CD4-positive, alpha-beta memory T cell (primary cell): ENCODE measurements at regions not wholly inside any gene's neighbourhood (a gene's known extent, or its start where the extent isn't known, plus 50 kb on each side); places are given as distances from the start of the nearest gene placed in this dataset.

Experiments
- CTCF ChIA-PET: fragments of 350-600 bp; sonication (Branson Sonifier 250); formaldehyde crosslinking; loops from one replicate; lab custom pipeline; 2021; ENCODE audit warnings: inconsistent platforms; ENCODE audit not compliant: partially characterized antibody; lab: Charles Lee
- POLR2A ChIA-PET: fragments of 350-600 bp; sonication (Branson Sonifier 250); formaldehyde crosslinking; loops from one replicate; lab custom pipeline; 2021; ENCODE audit not compliant: partially characterized antibody; lab: Charles Lee
- DNase-seq, 5 donors: peaks; one replicate each; pipeline versions ENCODE4 v3.0.0 to v3.0.0-alpha.2; 2020 to 2022; ENCODE audit warnings: mixed read lengths in 1 of 5
- H3K27ac ChIP-seq: one replicate; pipeline ENCODE4 v1.7.0; 2013; ENCODE audit warnings: low read depth, low read length
- H3K27me3 ChIP-seq: 2 replicates; pipeline ENCODE4 v1.7.0; 2013; ENCODE audit warnings: mild to moderate bottlenecking, low read length, moderate library complexity; ENCODE audit not compliant: insufficient read depth
- H3K36me3 ChIP-seq: 2 replicates; pipeline ENCODE4 v1.7.0; 2013; ENCODE audit warnings: mild to moderate bottlenecking, low read length, moderate library complexity; ENCODE audit not compliant: insufficient read depth
- H3K4me1 ChIP-seq: 2 replicates; pipeline ENCODE4 v1.7.0; 2013; ENCODE audit warnings: mild to moderate bottlenecking, low read length, moderate library complexity; ENCODE audit not compliant: insufficient read depth
- H3K4me3 ChIP-seq, 2 donors: one replicate each; pipeline ENCODE4 v1.7.0; 2013; ENCODE audit warnings: low read length in 2 of 2, mild to moderate bottlenecking in 1 of 2
- H3K9me3 ChIP-seq, 2 donors: one replicate each; pipeline ENCODE4 v1.7.0; 2013; ENCODE audit warnings: low read length in 2 of 2, control low read depth in 1 of 2; ENCODE audit not compliant: control insufficient read depth in 1 of 2
- H3K27ac Mint-ChIP-seq, 7 donors: one replicate each; pipeline ENCODE4 v1.8.0; 2020 to 2021; ENCODE audit warnings: mixed read lengths in 7 of 7, mild to moderate bottlenecking in 6 of 7, inconsistent platforms in 3 of 7, moderate library complexity in 3 of 7
- H3K27me3 Mint-ChIP-seq, 2 donors: one replicate each; pipeline ENCODE4 v1.8.0; 2020 to 2021; ENCODE audit warnings: mixed read lengths in 2 of 2
- H3K36me3 Mint-ChIP-seq, 2 donors: one replicate each; pipeline ENCODE4 v1.8.0; 2020 to 2021; ENCODE audit warnings: mixed read lengths in 2 of 2, inconsistent platforms in 1 of 2, mild to moderate bottlenecking in 1 of 2
- H3K4me1 Mint-ChIP-seq, 4 donors: one replicate each; pipeline ENCODE4 v1.8.0; 2020 to 2021; ENCODE audit warnings: mixed read lengths in 4 of 4, mild to moderate bottlenecking in 1 of 4
- H3K4me3 Mint-ChIP-seq, 8 donors: one replicate each; pipeline ENCODE4 v1.8.0; 2020 to 2021; ENCODE audit warnings: mixed read lengths in 8 of 8, mild to moderate bottlenecking in 7 of 8, moderate library complexity in 6 of 8, inconsistent platforms in 3 of 8
- H3K9me3 Mint-ChIP-seq, 8 donors: one replicate each; pipeline ENCODE4 v1.8.0; 2020 to 2021; ENCODE audit warnings: mixed read lengths in 8 of 8, mild to moderate bottlenecking in 5 of 8, inconsistent platforms in 3 of 8, moderate library complexity in 1 of 8
- intact Hi-C: fragments of 100-400 bp; cut with micrococcal nuclease; formaldehyde crosslinking; loops from one replicate; pipeline ENCODE4 v1.15.1; 2023

DNA sequence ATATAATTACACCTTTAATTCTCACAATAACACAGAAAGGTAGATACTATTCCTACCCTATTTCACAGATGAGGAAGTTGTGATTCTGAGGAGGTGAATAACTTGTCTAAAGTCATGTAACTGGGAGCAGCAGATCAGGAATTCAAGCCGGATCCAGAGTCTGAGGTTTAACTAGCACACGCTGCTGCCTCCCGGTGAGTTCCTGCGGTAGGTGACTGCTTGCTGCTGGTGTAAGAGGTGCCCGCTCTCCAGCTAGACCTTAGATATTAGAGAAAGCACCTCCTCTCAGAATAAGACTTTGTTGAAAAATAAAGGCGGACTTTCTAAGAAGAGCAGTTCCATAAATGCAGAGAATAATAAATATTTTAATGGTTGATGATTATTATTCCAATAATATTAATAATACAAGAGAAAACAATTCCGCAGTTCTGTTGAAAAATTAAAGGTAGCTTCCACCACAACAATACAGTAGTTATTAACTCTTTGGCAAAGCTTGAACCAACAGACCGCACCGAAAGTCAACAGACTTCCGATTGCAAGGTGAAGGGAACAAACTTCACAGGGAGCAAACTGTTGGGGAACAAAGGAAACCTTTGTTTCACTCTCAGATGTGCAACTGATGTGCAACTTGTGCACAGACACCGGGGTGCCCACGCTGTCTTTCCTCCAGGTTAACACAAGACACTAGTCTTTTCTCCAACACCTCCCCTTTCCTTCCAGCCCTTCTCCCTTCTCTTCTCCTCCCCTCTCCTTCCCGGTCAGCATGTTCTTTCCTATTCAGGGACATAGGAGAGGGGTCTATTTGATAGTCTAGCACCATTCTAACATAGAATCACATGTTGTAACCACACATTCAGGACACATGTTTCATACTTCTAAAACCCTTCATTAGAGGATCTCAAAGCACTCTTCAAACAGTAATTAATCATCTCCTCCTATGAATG lies 73.2 kb upstream of the EGLN3 start:
- H3K9me3 Mint-ChIP-seq, result peaks cover 0 to 3% (median 0%) of the 10 kb centered on the region in 8 donors
- Histone ChIP-seq H3K9me3 (no peaks in the 10 kb centered on the region), H3K4me3 (no peak overlapping the region), H3K27ac (no peak overlapping the region), H3K4me1 (peaks cover 4% of the 10 kb centered on the region), H3K36me3 (no peaks in the 10 kb centered on the region), H3K27me3 (no peaks in the 10 kb centered on the region)
- intact Hi-C loops, result no loop called here
- no peak for DNase-seq
- H3K4me1 Mint-ChIP-seq, result peaks cover 0 to 8% (median 5%) of the 10 kb centered on the region in 4 donors
- H3K4me3 Mint-ChIP-seq, result no peak overlapping the region
- CTCF ChIA-PET, result no interaction called here
- POLR2A ChIA-PET, result no interaction called here
- peak overlapping the region in 1 of 7 donors; percentile 54 for H3K27ac Mint-ChIP-seq
- H3K27me3 Mint-ChIP-seq, result no peaks in the 10 kb centered on the region
- no peaks in the 10 kb centered on the region for H3K36me3 Mint-ChIP-seq

DNA sequence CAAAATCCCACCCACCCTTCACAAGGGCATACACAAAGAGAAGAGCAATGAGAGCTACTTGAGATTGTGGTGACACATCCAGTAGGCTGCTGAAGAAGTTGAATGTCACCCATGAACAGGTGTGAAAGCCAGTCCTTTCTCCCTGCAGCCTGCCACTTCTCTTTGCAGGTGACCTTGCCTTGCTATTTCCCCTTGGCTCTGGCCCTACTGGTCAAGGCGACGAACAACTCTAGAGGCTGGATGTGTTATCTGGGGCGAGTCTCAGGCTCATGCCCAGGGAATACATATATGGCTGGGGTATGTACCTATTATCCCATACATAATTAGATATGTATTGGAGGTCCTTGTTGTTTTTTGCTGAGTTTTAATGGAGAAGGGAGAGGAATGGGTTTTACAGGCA lies 70.2 kb upstream of the EGLN3 start:
- ChIA-PET CTCF (no interaction called here), POLR2A (no interaction called here)
- H3K9me3 Mint-ChIP-seq, result peaks cover 0 to 1% (median 0%) of the 10 kb centered on the region in 8 donors
- H3K36me3 ChIP-seq, result no peaks in the 10 kb centered on the region
- no peaks in the 10 kb centered on the region for H3K36me3 Mint-ChIP-seq
- no peak overlapping the region for H3K27ac Mint-ChIP-seq
- no peak for DNase-seq
- intact Hi-C loops, result no loop called here
- H3K4me1 ChIP-seq, result peaks cover 4% of the 10 kb centered on the region
- H3K4me3 ChIP-seq, result no peak overlapping the region
- H3K27ac ChIP-seq, result no peak overlapping the region
- H3K4me3 Mint-ChIP-seq, result peak overlapping the region in 1 of 8 donors; percentile 32
- H3K27me3 Mint-ChIP-seq, result no peaks in the 10 kb centered on the region
- H3K27me3 ChIP-seq, result no peaks in the 10 kb centered on the region
- H3K9me3 ChIP-seq, result no peaks in the 10 kb centered on the region
- peaks cover 6 to 26% (median 11%) of the 10 kb centered on the region in 4 donors for H3K4me1 Mint-ChIP-seq

- Mint-ChIP-seq H3K9me3 (peaks cover 0 to 1% (median 0%) of the 10 kb centered on the region in 8 donors), H3K4me1 (peaks cover 6 to 27% (median 11%) of the 10 kb centered on the region in 4 donors), H3K27me3 (no peaks in the 10 kb centered on the region), H3K36me3 (no peaks in the 10 kb centered on the region), H3K4me3 (peak overlapping the region in 4 of 8 donors; percentile 60 to 99 (median 92)), H3K27ac (peak overlapping the region in 4 of 7 donors; percentile 7 to 98 (median 60))
- CTCF ChIA-PET, result interaction anchor here (1.3 to 2.1 kb wide), 3 partner anchors 13 to 81 kb away, joined by 5 to 9 read pairs (median 5); no protein-coding TSS in a partner anchor
- Histone ChIP-seq H3K9me3 (no peaks in the 10 kb centered on the region), H3K27ac (peak overlapping the region; percentile 46), H3K4me3 (no peak overlapping the region), H3K4me1 (peaks cover 4% of the 10 kb centered on the region), H3K27me3 (no peaks in the 10 kb centered on the region), H3K36me3 (no peaks in the 10 kb centered on the region)
- POLR2A ChIA-PET, result interaction anchor here (1.7 kb wide), 1 partner anchor 24 kb away, joined by 10 read pairs; no protein-coding TSS in a partner anchor
- intact Hi-C loops, result no loop called here
- no peak for DNase-seq
Measured at GRCh38 chr14:34020014-34020413, 69.1 kb upstream of the EGLN3 start.

GRCh38 chr14:34018564-34019244 lies 67.8 kb upstream of the EGLN3 start:
- Mint-ChIP-seq H3K27me3 (no peaks in the 10 kb centered on the region), H3K36me3 (no peaks in the 10 kb centered on the region), H3K4me1 (peaks cover 5 to 37% (median 11%) of the 10 kb centered on the region in 4 donors), H3K4me3 (peak overlapping the region; percentile 79 to 99 (median 90)), H3K9me3 (peaks cover 0 to 1% (median 0%) of the 10 kb centered on the region in 8 donors), H3K27ac (peak overlapping the region; percentile 51 to 98 (median 94))
- Histone ChIP-seq H3K9me3 (no peaks in the 10 kb centered on the region), H3K27me3 (no peaks in the 10 kb centered on the region), H3K36me3 (no peaks in the 10 kb centered on the region), H3K27ac (peak overlapping the region; percentile 46), H3K4me3 (peak overlapping the region; percentile 9 to 34), H3K4me1 (peaks cover 9% of the 10 kb centered on the region)
- ChIA-PET POLR2A (interaction anchor here (0.5 to 1.7 kb wide), 6 partner anchors 20 to 1385 kb away, joined by 3 to 13 read pairs (median 4); no protein-coding TSS in a partner anchor), CTCF (interaction anchor here (0.9 to 2.1 kb wide), 4 partner anchors 15 to 82 kb away, joined by 5 to 9 read pairs (median 6); no protein-coding TSS in a partner anchor)
- peak in 3 of 5 donors; percentile 35 to 43 (median 38) for DNase-seq
- intact Hi-C loops, result no loop called here

GRCh38 chr14:34018125-34018524 lies 67.3 kb upstream of the EGLN3 start:
- CTCF ChIA-PET, result interaction anchor here (2.1 kb wide), 1 partner anchor 15 kb away, joined by 9 read pairs; no protein-coding TSS in a partner anchor
- H3K36me3 ChIP-seq, result no peaks in the 10 kb centered on the region
- Mint-ChIP-seq H3K4me3 (peak overlapping the region; percentile 79 to 99 (median 90)), H3K27me3 (no peaks in the 10 kb centered on the region), H3K4me1 (peaks cover 5 to 42% (median 12%) of the 10 kb centered on the region in 4 donors), H3K27ac (peak overlapping the region; percentile 51 to 98 (median 94)), H3K9me3 (peaks cover 0 to 1% (median 0%) of the 10 kb centered on the region in 8 donors), H3K36me3 (no peaks in the 10 kb centered on the region)
- POLR2A ChIA-PET, result interaction anchor here (0.5 to 1.5 kb wide), 3 partner anchors 21 to 117 kb away, joined by 3 to 13 read pairs (median 4); no protein-coding TSS in a partner anchor
- no peaks in the 10 kb centered on the region for H3K9me3 ChIP-seq
- H3K27ac ChIP-seq, result peak overlapping the region; percentile 46
- peaks cover 13% of the 10 kb centered on the region for H3K4me1 ChIP-seq
- peak in 2 of 5 donors; percentile 21 to 35 for DNase-seq
- intact Hi-C loops, result no loop called here
- no peaks in the 10 kb centered on the region for H3K27me3 ChIP-seq
- H3K4me3 ChIP-seq, result peak overlapping the region in 1 of 2 donors; percentile 34

GRCh38 chr14:34015383-34015782 lies 64.5 kb upstream of the EGLN3 start:
- Histone ChIP-seq H3K27ac (no peak overlapping the region), H3K4me3 (no peak overlapping the region), H3K9me3 (no peaks in the 10 kb centered on the region), H3K4me1 (peaks cover 19% of the 10 kb centered on the region), H3K36me3 (no peaks in the 10 kb centered on the region), H3K27me3 (no peaks in the 10 kb centered on the region)
- Mint-ChIP-seq H3K4me1 (peaks cover 5 to 55% (median 13%) of the 10 kb centered on the region in 4 donors), H3K27me3 (peaks cover 0 to 3% of the 10 kb centered on the region in 2 donors), H3K9me3 (no peaks in the 10 kb centered on the region), H3K27ac (peak overlapping the region in 1 of 7 donors; percentile 48), H3K4me3 (no peak overlapping the region), H3K36me3 (peaks cover 0 to 4% of the 10 kb centered on the region in 2 donors)
- intact Hi-C loops, result no loop called here
- ChIA-PET POLR2A (no interaction called here), CTCF (no interaction called here)
- DNase-seq, result no peak
